ENCODE measurements at regions not wholly inside any gene's neighbourhood (a gene's known extent, or its start where the extent isn't known, plus 50 kb on each side); places are given as distances from the start of the nearest gene placed in this dataset.

DNA sequence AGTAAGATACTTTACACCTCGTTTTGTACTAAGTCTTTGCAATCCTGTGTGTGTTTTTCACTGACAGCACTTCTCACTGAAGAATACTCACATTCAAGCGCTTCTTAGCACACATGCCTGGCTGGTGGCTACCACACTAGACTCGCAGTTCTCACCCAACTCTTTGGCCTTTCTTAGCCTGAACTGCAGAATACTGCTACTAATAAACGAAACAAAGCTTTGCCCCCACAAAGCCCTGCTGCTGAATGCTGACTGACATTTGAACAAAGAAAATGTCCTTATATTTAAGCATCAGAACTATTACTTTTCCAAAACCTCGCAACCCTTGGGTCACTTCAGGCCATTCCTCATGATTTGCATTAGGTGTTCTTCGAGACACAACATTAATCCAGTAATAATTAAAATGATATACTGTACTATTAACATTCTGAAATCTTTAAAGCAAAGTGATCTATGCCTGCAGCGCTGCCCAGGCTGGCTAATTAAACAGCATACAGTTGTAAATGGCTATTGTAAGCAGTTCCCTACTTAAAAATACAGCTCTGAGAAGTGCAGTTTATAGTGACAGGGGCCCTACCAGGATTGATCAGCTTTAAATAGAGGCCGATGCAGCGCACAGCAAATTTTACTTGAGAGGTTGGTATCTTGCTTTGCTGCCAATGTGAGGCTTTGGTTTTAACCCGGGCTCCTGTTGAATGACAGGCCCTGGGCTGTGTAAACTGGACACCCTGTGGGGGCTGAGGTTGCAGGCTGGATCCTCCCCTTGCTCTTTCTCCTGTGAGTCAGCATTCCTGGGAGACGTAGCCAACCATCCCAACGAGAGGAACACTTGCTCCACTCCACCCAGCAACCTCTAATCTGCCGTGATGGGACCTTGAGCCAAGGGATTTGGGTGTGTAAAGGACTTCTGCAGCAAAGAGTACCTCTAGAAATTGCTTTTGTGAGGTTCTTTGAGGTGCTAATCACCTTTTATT, 899.0 kb downstream of the TFAP2A start:
- DNase-seq (ENCODE audit: low read depth) = peak; percentile 89
- in situ Hi-C loops (cut with HindIII; ENCODE audit: low pct_unique_long_range_greater_than_20kb, low sequenced_read_pairs) = no loop called here

DNA sequence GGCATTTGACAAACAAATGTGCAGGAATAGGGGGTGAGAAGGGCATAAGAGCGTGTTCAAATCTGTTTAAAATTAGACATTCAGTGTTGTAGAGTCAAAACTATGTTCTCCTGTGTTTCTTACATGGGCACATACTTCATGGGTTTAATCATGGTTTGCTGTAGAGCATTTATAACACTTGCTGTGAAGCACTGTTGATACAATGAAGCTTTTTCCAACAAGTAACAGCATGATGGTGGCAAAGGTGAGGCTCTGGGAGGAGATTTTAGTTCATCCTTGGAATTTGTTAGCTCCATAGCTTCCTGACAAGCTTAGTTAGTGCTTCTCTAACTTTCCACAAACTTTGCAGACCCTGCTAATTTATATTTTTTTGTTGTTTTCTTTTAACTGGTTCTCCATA, 900.7 kb downstream of the TFAP2A start:
- no peak for DNase-seq (ENCODE audit: low read depth)
- in situ Hi-C loops (cut with HindIII; ENCODE audit: low pct_unique_long_range_greater_than_20kb, low sequenced_read_pairs) = no loop called here

DNA sequence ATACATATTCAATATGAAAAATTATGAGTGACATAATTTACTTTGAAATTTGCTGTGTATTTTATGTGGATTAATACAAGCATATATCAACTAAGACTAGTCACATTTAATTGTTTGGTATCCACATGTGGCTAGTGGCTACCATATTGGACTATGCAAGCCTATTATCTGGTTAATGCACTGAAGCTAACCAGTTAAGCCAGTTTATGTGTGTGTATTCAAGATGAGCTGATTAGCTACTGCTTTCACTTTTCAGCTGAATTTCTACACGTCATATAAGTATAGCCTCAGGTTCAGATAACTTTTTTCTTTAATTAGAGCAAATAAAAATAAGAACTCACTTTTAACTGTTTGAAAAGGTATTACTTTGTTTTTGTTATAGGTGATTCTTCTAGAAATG, 903.7 kb downstream of the TFAP2A start:
- no peak for DNase-seq (ENCODE audit: low read depth)
- in situ Hi-C loops (cut with HindIII; ENCODE audit: low pct_unique_long_range_greater_than_20kb, low sequenced_read_pairs) = no loop called here

DNA sequence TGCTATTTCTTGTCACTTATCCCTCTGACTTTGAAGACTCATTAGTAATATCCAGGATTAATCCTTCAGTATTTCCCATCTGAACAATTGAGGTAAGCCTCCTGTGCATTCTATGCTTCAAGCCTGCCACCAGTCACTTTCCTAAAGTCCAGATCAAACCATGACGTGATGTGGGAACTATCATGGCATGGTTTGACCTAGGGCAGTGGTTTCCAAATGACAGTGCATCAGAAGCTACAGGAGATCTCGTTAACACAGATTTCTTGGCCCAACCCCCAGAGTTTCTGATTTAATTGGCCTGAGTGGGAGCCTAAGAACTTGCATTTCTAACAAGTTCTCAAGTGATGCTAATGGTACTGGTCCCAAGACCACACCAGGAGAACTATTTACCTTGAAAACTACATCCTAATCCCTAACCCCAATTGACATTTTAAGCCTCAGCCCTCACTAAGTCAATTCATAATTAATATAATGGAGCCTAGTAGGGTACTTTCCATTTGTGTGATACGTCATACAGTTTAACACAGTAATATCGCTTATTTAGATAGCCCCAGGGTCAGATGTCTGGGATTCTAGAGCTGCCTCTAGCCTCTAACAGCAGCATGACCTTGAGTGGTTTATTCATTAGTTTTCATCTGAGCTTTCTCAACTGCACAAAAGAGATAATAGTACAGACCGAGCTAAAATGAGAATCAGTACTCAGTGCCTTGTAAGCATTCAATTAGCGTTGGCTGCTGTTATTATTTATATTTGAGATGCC, 907.6 kb downstream of the TFAP2A start:
- in situ Hi-C loops (cut with HindIII; ENCODE audit: low pct_unique_long_range_greater_than_20kb, low sequenced_read_pairs) = no loop called here
- DNase-seq (ENCODE audit: low read depth) = no peak

DNA sequence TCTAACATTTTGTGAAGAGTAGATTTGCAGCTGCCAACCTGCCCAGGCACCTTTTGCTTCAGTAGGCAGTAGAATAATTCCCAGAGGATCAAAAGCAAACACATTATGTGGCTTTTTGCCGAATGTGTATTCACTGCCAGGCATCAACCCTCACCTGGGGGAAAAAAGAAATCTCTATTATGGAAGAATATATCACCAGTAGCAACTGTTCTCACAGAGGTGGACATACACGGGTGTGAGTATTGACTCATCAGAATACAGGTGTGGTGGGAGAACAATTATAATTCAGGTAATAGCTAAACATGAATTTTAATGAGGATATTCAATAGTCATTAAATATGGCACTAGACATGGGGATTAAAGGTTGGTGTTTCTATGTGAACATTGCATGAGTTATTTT, 910.7 kb downstream of the TFAP2A start:
- in situ Hi-C loops (cut with HindIII; ENCODE audit: low pct_unique_long_range_greater_than_20kb, low sequenced_read_pairs) = no loop called here
- DNase-seq (ENCODE audit: low read depth) = no peak

DNA sequence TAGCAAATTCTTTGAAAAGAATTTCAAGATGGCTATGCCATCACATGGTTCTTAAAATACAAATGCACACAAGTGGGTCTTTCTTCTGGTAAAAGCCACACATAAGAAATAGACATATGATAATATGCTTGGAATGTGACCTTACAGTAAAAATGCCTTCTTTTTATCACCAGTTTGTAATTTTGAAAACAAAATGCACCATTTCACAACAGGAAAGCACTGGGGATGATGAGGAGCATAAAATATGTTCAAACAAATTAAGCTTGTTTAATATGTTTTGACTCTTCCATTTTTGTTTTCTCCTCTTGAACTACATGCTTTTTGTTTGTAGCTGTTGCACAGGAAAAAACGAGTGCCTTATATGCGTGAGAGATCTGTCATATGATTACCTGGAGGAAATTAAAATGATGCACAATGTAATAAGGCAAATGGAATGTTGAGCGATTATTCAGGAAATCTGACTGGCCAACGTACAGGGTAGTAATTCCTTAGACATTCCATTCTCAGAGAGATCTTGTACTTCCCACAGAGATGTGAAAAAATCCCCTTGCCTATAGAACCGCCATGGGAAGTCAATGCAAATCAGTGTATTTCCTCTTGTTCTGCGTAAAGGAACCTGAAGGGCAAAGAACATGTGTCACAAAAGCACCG, 911.6 kb downstream of the TFAP2A start:
- DNase-seq (ENCODE audit: low read depth) = peak; percentile 42
- in situ Hi-C loops (cut with HindIII; ENCODE audit: low pct_unique_long_range_greater_than_20kb, low sequenced_read_pairs) = no loop called here

DNA sequence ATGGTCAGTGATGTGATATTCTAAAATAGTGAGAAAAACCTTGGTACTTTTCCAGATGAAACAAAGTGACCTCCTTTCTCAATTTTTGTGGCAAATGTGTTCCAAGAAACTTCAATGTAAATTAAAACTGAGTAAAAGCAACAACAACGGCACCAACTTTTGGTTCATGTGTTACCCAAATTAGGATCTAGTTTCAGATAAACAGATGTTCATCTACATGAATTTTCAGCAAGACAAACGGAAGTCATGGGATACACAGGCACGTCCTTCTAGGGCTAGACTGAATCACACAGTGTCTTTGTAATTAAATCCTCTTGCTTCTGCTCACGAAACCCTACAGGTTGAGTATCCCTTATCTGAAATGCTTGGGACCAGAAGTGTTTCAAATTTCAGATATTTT, 915.2 kb downstream of the TFAP2A start:
- no peak for DNase-seq (ENCODE audit: low read depth)
- in situ Hi-C loops (cut with HindIII; ENCODE audit: low pct_unique_long_range_greater_than_20kb, low sequenced_read_pairs) = no loop called here

DNA sequence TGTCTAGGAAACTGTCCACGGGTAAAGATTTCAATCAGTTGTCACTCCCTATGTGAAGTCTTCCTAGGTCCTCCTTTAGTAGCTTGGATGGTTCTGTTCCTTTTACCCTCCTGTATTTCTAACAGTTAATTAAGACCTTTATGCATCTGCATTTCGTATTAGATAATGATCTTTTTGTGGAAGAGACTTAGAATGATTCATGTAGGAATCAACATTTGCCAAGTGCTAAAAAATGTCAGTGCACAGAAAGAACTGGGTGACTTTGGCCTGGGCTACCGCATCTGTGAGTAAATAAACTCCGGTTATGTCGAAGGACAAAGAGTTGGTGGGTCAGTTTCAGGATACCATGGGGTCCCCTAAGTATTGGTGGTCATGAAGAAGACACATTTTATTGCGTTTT, 918.0 kb downstream of the TFAP2A start:
- no peak for DNase-seq (ENCODE audit: low read depth)
- in situ Hi-C loops (cut with HindIII; ENCODE audit: low pct_unique_long_range_greater_than_20kb, low sequenced_read_pairs) = no loop called here

DNA sequence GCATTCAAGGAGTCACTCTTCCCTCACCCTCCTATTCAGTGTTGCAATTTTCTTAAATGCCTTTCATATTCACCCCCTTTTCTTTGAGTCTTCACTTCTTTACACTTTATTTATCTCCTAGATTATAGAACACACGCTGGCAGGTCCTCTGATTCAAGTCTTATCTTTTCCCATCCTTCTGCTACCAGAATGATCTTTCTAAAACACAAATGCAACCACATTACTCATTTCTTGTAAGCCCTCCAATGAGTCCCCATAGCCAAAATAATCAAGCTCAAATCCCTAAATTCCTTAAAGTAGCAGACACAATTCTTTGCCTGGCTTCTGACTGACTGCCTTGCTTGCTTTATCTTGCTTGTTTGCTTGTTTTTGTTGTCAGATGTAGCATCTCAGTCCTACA, 920.0 kb downstream of the TFAP2A start:
- in situ Hi-C loops (cut with HindIII; ENCODE audit: low pct_unique_long_range_greater_than_20kb, low sequenced_read_pairs) = no loop called here

DNA sequence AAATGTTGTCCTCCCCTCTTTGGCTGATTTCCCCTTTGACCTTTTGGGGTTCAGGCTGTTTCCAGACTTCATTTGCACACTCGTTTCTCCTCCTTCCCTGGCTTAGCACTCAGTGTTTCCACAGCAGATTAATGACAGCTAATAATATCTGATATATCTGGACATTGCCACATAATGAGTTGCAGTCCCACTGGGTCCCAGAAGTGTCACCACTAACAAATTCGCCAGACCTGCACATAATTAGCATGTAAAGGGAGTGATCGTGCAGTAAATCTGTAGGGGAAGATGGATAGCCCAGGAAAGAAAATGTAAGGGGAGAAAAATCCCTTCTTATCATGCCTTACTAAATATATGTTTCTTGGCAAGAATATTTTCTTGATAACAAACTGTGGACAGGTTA, 922.1 kb downstream of the TFAP2A start:
- no peak for DNase-seq (ENCODE audit: low read depth)
- in situ Hi-C loops (cut with HindIII; ENCODE audit: low pct_unique_long_range_greater_than_20kb, low sequenced_read_pairs) = no loop called here

More for the DNA sequence above, 920.0 kb downstream of the TFAP2A start:
- DNase-seq (ENCODE audit: low read depth) = no peak

DNA sequence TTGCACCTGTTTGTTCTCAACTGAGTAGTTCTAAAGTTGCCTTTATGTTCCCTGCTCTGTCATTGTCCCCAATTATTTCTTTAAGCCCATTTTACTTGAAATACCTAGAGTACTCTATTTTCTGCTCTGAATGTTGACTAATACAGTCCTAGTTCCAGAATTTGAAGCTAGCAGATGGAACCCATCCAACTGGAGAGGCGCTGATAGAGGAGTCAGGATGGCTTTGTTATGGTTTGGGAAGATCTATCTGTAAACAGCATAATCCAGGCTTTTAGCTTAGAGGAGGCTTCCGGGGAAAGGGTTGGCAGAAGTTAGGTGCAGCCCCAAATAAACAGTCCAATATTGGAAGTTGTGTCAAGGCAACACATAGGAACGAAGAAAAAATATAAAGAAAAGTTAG, 927.7 kb downstream of the TFAP2A start:
- DNase-seq (ENCODE audit: low read depth) = no peak
- in situ Hi-C loops (cut with HindIII; ENCODE audit: low pct_unique_long_range_greater_than_20kb, low sequenced_read_pairs) = no loop called here

DNA sequence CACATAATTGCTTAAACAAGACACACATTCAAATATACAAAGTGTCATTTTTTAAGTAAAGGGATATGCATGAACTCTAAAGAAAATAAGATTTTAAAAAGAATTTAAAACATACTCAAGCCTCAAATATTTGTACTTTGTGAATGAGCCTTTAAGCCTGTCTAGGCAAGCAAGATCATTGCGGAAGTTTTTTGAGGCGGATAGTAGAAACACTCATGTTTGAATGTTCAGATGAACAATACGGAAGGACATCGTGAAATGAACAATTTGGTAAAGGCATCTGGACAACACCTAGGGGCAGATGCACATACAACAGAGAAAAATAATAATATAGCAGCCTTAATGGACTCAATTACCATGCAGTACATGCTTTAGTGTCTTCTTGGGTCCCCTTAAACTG, 928.9 kb downstream of the TFAP2A start:
- in situ Hi-C loops (cut with HindIII; ENCODE audit: low pct_unique_long_range_greater_than_20kb, low sequenced_read_pairs) = no loop called here

DNA sequence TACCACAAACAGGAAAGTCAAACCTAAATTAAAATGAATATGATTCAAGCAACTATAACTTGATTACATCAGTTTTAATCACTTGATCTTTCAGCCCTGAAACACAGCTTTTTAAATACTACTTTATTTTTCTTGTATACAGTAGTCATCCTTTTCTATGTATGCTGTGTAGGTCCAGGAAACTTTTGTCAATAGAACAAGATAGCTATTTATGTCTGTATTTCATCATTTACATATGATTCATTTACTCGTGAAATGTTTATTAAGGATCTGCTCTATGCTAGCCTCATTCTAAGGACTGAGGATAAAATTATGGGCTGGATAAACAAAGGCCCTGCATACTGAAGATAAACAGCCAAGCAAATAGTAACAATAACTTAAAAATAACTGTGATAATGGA, 930.2 kb downstream of the TFAP2A start:
- DNase-seq (ENCODE audit: low read depth) = no peak
- in situ Hi-C loops (cut with HindIII; ENCODE audit: low pct_unique_long_range_greater_than_20kb, low sequenced_read_pairs) = no loop called here

More for the DNA sequence above, 928.9 kb downstream of the TFAP2A start:
- DNase-seq (ENCODE audit: low read depth) = no peak

DNA sequence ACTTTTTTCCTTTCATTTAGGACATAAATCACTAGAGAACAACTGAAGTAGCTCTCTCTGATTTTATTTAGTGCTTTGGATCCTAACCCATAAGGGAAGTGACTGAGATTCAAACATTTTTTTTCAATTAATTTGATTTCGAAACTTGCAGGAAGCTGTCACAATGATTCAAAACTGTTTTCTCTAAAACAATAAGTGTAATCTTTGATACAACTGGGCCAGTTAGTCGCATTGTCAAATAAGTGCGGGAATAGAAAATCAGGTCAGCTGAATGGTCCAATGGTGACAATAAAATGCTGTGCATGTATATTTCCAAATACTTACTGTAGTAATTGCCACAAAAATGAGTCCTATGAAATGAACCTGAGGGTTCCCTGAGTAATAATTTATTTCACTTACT, 930.8 kb downstream of the TFAP2A start:
- in situ Hi-C loops (cut with HindIII; ENCODE audit: low pct_unique_long_range_greater_than_20kb, low sequenced_read_pairs) = no loop called here
- no peak for DNase-seq (ENCODE audit: low read depth)

DNA sequence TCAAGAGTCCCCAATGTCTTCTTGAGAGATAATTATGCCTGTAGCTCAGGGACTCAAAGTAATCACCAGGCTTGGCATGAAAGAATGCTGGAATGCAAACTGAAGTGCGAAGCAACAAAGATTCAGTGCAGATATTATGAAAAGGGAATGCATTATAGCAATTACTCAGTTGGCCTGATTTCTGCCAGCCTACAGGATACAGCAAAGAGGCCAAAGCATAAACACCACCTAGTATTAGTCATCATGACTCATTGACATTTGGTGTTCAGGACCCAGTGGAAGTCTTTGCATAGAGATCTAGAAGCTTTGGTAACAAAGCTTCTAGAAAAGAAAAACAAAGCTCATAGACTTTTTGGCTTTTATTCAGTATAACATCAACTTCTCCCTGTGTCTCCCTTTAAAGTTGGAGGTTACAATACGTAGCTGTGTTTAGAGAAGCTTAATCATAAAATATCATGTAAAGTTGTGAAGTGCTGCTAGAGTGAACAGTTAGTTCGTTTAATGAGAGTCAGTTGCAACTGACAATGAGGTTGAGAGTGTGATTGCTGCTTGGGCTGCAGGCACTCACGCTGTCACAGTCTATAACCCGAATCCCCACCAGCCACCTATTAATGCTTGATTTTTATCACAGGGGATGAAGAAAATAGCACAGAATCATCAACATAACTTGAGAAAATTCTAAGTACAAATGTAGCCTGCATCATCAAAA, 932.7 kb downstream of the TFAP2A start:
- peak; percentile 94 for DNase-seq (ENCODE audit: low read depth)
- in situ Hi-C loops (cut with HindIII; ENCODE audit: low pct_unique_long_range_greater_than_20kb, low sequenced_read_pairs) = no loop called here

DNA sequence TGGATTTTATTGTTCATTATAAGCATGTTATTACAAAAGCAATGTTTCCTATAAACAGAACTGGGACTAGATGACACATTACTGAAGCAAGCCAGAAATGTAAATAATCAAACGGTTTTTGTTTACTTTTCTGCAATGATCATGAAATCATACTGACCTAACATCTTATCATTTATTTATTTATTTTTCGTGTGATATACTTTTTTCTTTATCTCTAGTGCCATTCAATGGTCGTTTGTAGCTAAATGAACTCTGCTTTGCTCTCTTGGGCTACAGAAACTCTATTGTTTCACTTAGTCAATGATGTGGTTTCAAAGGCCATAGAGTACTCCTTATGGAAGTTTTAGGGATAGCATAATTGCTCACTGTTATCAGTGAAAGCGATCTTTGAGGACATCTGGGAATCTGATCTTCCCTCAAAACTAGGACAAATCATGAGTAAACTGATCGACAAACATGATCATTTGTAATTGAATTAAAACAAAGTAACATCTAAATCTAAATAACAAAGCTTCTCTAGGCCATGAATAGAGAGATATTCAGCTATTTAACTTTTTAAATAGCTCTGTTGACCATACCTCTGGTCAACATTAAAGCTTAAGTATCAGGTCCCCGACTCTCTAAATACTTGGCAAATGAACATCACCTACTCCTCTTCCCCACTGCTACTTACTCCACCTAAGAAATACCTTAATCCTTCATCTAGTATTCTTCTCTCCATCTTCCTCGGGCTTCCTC, 933.4 kb downstream of the TFAP2A start:
- in situ Hi-C loops (cut with HindIII; ENCODE audit: low pct_unique_long_range_greater_than_20kb, low sequenced_read_pairs) = no loop called here
- DNase-seq (ENCODE audit: low read depth) = no peak

DNA sequence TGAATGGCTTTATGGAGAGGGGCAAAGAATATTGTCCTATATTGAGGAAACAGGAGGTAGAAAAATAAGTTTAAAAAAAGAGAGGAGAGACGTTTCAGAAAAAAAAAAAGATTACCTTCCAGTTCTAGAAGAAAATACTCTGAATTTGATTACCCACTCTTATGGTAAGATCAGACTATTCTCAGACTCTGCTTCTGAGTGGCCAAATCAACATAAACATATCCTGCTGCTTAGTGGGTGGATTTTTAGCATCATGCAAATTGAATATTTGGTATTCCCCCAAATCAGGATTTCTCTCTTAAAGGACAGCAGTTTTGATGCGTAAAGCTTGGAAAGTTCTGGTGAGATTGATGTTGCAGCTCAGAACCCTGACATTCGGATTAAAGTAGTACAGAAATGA, 946.6 kb downstream of the TFAP2A start:
- in situ Hi-C loops (cut with HindIII; ENCODE audit: low pct_unique_long_range_greater_than_20kb, low sequenced_read_pairs) = no loop called here
- no peak for DNase-seq (ENCODE audit: low read depth)

DNA sequence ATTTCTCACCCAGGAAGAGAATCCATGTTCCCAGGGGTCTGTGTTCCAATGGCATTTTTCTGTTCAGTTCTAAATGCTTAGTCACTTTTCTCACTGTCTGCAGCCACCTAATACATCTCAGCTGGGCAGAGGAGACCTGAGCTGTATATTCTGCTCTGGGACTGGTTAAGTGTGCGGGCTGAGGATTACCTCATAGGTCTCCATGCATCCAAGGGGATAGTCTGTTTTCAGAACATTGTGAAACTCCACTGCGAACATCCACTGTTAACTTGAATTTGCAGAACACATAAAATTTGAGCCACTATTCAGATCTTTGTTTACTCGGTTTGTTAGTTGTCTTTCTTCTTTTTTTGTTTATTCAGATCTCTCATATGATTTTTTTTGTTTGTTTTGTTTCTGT, 947.1 kb downstream of the TFAP2A start:
- no peak for DNase-seq (ENCODE audit: low read depth)
- in situ Hi-C loops (cut with HindIII; ENCODE audit: low pct_unique_long_range_greater_than_20kb, low sequenced_read_pairs) = no loop called here
